Lower leg skin (tissue), 3 donors: ENCODE measurements at regions not wholly inside any gene's neighbourhood (a gene's known extent, or its start where the extent isn't known, plus 50 kb on each side); places are given as distances from the start of the nearest gene placed in this dataset.

Experiments
- POLR2A ChIP-seq, 2 donors: fragments of 450-650 bp; IDR thresholded peaks; one replicate each; pipeline ENCODE4 v1.6.1; 2016 to 2017; ENCODE audit warnings: antibody characterized with exemption in 2 of 2, mild to moderate bottlenecking in 1 of 2, moderate library complexity in 1 of 2
- TF ChIP-seq, protein P1 (sequence below), 3 donors: fragments of 450-650 bp; IDR thresholded peaks; one replicate each; pipeline ENCODE4 v1.5.1; 2016; ENCODE audit warnings: antibody characterized with exemption in 3 of 3, mild to moderate bottlenecking in 3 of 3, moderate library complexity in 2 of 3

GRCh38 chr10:31645786-31646185 lies 282.8 kb downstream of the ARHGAP12 start:
- TF ChIP-seq, protein P1, sequence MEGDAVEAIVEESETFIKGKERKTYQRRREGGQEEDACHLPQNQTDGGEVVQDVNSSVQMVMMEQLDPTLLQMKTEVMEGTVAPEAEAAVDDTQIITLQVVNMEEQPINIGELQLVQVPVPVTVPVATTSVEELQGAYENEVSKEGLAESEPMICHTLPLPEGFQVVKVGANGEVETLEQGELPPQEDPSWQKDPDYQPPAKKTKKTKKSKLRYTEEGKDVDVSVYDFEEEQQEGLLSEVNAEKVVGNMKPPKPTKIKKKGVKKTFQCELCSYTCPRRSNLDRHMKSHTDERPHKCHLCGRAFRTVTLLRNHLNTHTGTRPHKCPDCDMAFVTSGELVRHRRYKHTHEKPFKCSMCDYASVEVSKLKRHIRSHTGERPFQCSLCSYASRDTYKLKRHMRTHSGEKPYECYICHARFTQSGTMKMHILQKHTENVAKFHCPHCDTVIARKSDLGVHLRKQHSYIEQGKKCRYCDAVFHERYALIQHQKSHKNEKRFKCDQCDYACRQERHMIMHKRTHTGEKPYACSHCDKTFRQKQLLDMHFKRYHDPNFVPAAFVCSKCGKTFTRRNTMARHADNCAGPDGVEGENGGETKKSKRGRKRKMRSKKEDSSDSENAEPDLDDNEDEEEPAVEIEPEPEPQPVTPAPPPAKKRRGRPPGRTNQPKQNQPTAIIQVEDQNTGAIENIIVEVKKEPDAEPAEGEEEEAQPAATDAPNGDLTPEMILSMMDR (IDR thresholded peaks at IDR 0.05): no peak
- TF ChIP-seq POLR2A (IDR thresholded peaks at IDR 0.05): no peak
